ENCODE measurements at regions not wholly inside any gene's neighbourhood (a gene's known extent, or its start where the extent isn't known, plus 50 kb on each side); places are given as distances from the start of the nearest gene placed in this dataset.

DNA sequence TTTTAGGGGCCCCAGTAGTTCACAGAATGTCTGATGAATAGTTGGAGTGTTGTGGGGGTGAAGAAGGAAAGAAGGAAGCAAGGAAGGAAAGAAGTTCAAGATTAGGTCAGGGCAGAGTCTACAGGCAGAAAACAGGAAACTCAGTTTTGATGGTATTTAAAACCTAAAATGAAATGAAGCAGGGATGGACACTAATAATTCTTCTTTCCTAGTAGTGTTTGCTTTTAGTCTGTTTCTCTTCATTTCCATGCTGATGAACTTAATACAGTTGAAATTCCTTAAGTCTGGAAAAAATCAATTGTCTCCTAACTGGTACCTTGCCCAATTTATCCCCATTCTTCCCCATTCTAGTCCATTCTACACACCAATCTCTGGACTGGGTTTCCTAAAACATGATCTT lies 59.0 kb upstream of the GSAP start:
- Histone ChIP-seq H3K4me3 (replicated peaks; ENCODE audit: insufficient read depth, low read length) (no peak overlapping the region), H3K27ac (replicated peaks) (no peak overlapping the region), H3K27me3 (ENCODE audit: insufficient read depth, poor library complexity, severe bottlenecking) (no peaks in the 10 kb centered on the region)
- TF ChIP-seq, protein P1, sequence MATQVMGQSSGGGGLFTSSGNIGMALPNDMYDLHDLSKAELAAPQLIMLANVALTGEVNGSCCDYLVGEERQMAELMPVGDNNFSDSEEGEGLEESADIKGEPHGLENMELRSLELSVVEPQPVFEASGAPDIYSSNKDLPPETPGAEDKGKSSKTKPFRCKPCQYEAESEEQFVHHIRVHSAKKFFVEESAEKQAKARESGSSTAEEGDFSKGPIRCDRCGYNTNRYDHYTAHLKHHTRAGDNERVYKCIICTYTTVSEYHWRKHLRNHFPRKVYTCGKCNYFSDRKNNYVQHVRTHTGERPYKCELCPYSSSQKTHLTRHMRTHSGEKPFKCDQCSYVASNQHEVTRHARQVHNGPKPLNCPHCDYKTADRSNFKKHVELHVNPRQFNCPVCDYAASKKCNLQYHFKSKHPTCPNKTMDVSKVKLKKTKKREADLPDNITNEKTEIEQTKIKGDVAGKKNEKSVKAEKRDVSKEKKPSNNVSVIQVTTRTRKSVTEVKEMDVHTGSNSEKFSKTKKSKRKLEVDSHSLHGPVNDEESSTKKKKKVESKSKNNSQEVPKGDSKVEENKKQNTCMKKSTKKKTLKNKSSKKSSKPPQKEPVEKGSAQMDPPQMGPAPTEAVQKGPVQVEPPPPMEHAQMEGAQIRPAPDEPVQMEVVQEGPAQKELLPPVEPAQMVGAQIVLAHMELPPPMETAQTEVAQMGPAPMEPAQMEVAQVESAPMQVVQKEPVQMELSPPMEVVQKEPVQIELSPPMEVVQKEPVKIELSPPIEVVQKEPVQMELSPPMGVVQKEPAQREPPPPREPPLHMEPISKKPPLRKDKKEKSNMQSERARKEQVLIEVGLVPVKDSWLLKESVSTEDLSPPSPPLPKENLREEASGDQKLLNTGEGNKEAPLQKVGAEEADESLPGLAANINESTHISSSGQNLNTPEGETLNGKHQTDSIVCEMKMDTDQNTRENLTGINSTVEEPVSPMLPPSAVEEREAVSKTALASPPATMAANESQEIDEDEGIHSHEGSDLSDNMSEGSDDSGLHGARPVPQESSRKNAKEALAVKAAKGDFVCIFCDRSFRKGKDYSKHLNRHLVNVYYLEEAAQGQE (IDR thresholded peaks at IDR 0.05; ENCODE audit: insufficient replicate concordance, low read depth) = no peak
- TF ChIP-seq GABPA (IDR thresholded peaks at IDR 0.05; ENCODE audit: low read depth) (no peak), SPI1 (IDR thresholded peaks at IDR 0.05; ENCODE audit: borderline replicate concordance, low read depth) (no peak), POLR2AphosphoS5 (IDR thresholded peaks at IDR 0.05; ENCODE audit: low read depth) (no peak)
- TF ChIP-seq, protein P2, sequence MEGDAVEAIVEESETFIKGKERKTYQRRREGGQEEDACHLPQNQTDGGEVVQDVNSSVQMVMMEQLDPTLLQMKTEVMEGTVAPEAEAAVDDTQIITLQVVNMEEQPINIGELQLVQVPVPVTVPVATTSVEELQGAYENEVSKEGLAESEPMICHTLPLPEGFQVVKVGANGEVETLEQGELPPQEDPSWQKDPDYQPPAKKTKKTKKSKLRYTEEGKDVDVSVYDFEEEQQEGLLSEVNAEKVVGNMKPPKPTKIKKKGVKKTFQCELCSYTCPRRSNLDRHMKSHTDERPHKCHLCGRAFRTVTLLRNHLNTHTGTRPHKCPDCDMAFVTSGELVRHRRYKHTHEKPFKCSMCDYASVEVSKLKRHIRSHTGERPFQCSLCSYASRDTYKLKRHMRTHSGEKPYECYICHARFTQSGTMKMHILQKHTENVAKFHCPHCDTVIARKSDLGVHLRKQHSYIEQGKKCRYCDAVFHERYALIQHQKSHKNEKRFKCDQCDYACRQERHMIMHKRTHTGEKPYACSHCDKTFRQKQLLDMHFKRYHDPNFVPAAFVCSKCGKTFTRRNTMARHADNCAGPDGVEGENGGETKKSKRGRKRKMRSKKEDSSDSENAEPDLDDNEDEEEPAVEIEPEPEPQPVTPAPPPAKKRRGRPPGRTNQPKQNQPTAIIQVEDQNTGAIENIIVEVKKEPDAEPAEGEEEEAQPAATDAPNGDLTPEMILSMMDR (IDR thresholded peaks at IDR 0.05; ENCODE audit: insufficient read depth, low read length) = no peak
- DNase-seq (ENCODE audit: low read depth in 1 of 2, low spot score in 1 of 2) = no peak

DNA sequence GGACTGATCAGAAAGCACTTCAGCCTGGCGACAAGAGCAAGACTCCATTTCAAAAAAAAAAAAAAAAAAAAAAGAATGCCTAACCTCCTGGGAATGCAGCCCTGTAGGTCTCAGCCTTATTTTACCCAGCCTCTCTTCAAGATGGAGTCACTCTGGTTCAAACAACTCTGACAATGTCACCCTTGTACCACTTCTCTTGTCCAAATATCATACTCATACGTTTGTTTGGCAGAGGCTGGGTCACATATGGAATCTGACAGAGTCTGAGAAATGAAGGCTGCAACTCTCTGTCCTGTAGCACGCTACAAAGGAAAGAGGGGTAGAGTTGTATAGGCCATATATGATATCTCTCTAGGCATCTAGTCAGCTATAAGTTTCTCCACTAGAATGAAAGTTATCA lies 58.6 kb upstream of the GSAP start:
- H3K27ac ChIP-seq (replicated peaks) = no peak overlapping the region
- no peak for DNase-seq (ENCODE audit: low read depth in 1 of 2, low spot score in 1 of 2)
- TF ChIP-seq POLR2AphosphoS5 (IDR thresholded peaks at IDR 0.05; ENCODE audit: low read depth) = no peak
- no peak for TF ChIP-seq SPI1 (IDR thresholded peaks at IDR 0.05; ENCODE audit: borderline replicate concordance, low read depth)
- TF ChIP-seq, protein P1 (IDR thresholded peaks at IDR 0.05; ENCODE audit: insufficient replicate concordance, low read depth) = no peak
- TF ChIP-seq GABPA (IDR thresholded peaks at IDR 0.05; ENCODE audit: low read depth) = no peak
- TF ChIP-seq, protein P2 (IDR thresholded peaks at IDR 0.05; ENCODE audit: insufficient read depth, low read length) = no peak

DNA sequence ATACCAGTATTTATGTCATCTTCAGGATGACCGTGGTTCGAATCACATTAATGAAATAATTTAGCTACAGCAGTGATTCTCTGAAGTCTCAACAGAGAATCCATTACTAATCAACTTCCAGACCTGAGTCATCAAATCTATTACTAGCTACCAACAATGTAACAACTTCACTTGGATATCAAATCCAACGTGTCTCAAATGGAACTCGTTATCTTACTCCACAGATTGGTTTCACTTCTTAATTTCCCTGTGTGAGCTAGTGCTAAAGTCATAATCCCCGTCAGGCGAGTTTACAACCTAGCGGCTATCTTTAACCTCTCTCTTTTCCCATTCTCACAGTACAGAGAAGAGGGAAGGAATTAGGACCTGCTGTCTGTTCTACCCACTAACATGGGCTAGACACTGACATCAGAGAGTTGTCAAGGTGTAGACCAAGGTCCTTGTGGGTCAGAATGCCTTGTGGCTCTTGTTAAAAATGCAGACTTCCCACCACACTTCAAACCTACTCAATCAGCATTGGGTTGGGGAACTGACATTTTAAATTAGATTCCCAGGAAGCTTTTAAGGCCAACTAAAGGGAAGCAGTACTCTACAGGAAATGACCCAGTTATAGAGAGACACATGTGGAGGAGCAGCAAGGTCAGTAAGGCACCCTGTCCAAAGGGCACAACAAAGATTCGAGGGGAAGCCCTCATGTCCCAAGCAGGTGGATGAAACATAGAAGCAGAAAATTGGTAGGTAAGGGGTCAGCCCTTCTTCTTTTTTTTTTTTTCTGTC lies 57.3 kb upstream of the GSAP start:
- no peak for DNase-seq (ENCODE audit: low read depth in 1 of 2, low spot score in 1 of 2)
- no peak overlapping the region for H3K27ac ChIP-seq (replicated peaks)
- H3K27me3 ChIP-seq (ENCODE audit: insufficient read depth, poor library complexity, severe bottlenecking) = no peaks in the 10 kb centered on the region
- TF ChIP-seq POLR2AphosphoS5 (IDR thresholded peaks at IDR 0.05; ENCODE audit: low read depth) (no peak), GABPA (IDR thresholded peaks at IDR 0.05; ENCODE audit: low read depth) (no peak), SPI1 (IDR thresholded peaks at IDR 0.05; ENCODE audit: borderline replicate concordance, low read depth) (no peak)
- TF ChIP-seq, protein P2 (IDR thresholded peaks at IDR 0.05; ENCODE audit: insufficient read depth, low read length) = no peak
- TF ChIP-seq, protein P1 (IDR thresholded peaks at IDR 0.05; ENCODE audit: insufficient replicate concordance, low read depth) = no peak
- no peak overlapping the region for H3K4me3 ChIP-seq (replicated peaks; ENCODE audit: insufficient read depth, low read length)

More for the DNA sequence above, 58.6 kb upstream of the GSAP start:
- no peak overlapping the region for H3K4me3 ChIP-seq (replicated peaks; ENCODE audit: insufficient read depth, low read length)
- H3K27me3 ChIP-seq (ENCODE audit: insufficient read depth, poor library complexity, severe bottlenecking) = no peaks in the 10 kb centered on the region
